ENCODE measurements at regions not wholly inside any gene's neighbourhood (a gene's known extent, or its start where the extent isn't known, plus 50 kb on each side); places are given as distances from the start of the nearest gene placed in this dataset.
"Not testable (repeated sequence)": the region's sequence is repeated elsewhere in the genome, so short reads cannot be mapped to it uniquely, and the experiment has no call there.

DNA sequence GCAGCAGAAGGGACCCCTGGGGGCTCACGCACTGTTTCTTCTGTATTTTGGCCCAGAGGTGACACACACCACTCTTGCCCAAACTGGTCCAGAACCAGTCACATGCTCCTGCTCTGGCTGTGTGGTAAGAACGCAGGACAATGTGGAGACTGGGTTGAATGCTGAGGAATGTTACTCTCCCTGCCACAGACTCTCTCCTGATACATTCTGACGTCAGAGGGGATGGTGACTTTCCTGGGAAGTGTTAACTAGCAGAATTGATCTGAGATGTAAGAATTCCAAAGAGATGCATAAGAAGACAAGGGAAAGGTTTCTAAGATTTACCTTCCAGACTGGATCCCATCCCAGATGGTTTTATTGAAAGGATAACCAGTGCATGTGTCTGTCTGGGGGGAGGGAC, 100.8 kb downstream of the ASB1 start:
- intact Hi-C loops (cut with micrococcal nuclease) = no loop called here
- no peaks in the 10 kb centered on the region for H3K4me1 Mint-ChIP-seq
- no peaks in the 10 kb centered on the region for H3K36me3 Mint-ChIP-seq (ENCODE audit: low read depth)
- H3K9me3 Mint-ChIP-seq = peaks cover 13% of the 10 kb centered on the region
- peaks cover 5% of the 10 kb centered on the region for H3K27me3 Mint-ChIP-seq
- DNase-seq = no peak
- no peak overlapping the region for H3K4me3 Mint-ChIP-seq
- no peak overlapping the region for H3K27ac Mint-ChIP-seq

DNA sequence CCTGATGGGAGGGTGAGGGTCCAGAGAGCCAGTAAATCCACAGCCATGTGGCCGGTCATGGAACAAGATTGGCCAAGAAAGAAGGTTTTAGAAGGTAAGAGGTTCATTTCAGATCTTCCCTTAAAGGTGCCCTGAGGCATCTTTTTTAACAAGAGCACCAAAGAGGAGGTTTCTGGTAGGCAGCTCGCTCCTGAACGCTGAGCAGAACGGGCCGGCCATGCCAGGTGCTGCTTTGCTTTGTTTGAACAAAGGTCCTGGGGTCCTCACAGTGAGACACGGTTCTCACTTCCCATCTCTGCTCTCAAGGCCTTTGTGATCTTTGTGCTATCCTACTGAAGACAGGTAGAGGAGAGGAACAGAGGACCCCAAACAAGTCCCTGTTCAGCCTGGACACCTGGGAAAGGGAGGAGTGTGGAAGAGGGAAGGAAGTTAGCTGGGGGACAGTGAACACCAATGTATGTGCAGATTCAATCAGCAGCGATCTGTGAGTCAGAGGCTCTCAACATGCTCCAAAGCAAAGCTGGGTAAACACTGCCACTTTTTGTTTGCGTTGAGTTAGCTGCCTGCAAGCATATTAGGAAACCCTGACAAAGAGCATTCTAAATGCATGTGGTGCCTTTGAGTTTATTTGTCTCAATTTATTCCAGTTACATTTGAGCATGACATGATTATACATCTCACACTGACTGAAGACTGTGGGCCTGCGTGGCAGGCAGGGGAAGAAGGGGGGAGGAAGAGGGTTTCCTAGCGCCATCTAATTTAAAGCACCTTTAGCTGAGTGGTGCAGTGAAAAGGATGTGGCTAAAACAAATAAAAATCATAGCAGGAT, 102.4 kb downstream of the ASB1 start:
- Mint-ChIP-seq H3K4me3 (no peak overlapping the region), H3K27me3 (peaks cover 5% of the 10 kb centered on the region), H3K9me3 (peaks cover 13% of the 10 kb centered on the region), H3K27ac (no peak overlapping the region), H3K4me1 (no peaks in the 10 kb centered on the region), H3K36me3 (ENCODE audit: low read depth) (no peaks in the 10 kb centered on the region)
- intact Hi-C loops (cut with micrococcal nuclease) = no loop called here
- no peak for DNase-seq

DNA sequence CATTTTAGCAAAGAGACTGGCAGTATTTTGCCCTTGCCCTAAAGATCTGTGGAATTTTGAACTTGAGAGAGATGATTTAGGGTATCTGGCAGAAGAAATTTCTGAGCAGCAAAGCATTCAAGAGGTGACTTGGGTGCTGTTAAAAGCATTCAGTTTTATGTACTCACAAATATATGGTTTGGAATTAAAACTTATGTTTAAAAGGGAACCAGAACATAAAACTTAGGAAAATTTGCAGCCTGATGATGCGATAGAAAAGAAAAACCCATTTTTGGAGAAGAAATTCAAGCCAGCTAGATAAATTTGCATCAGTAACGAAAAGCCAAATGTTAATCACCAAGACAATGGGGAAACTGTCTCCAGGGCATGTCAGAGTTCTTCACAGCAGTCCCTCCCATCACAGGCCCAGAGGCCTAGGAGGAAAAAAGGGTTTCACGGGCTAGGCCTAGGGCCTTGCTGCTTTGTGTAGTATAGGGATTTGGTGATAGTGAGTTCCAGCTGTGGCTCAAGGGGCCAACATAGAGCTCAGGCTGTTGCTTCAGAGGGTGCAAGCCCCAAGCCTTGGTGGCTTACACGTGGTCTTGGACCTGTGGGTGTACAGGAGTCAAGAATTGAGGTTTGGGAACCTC, 104.4 kb downstream of the ASB1 start:
- DNase-seq; H3K36me3 Mint-ChIP-seq (ENCODE audit: low read depth); H3K4me3 Mint-ChIP-seq; H3K4me1 Mint-ChIP-seq; H3K27ac Mint-ChIP-seq; H3K27me3 Mint-ChIP-seq; intact Hi-C loops (cut with micrococcal nuclease): not testable (repeated sequence)
- H3K9me3 Mint-ChIP-seq = peaks cover 13% of the 10 kb centered on the region

DNA sequence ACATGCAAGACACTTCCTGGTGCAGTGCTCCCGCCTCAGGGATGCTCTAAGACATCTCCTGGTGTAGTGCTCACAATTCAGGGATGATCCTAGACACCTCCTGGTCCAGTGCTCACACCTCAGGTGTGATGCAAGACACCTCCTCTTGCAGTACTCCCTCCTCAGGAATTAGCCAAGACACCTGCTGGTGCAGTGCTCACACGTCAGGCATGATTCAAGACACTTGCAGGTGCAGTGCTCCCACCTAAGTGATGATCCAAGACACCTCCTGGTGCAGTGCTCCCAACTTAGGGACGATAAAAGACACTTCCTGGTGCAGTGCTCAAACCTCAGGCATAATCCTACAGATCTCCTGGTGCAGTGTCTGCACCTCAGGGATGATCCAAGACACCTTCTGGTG, 117.0 kb downstream of the ASB1 start:
- H3K4me3 Mint-ChIP-seq; H3K27me3 Mint-ChIP-seq; H3K27ac Mint-ChIP-seq; H3K4me1 Mint-ChIP-seq; H3K36me3 Mint-ChIP-seq (ENCODE audit: low read depth); intact Hi-C loops (cut with micrococcal nuclease); DNase-seq: not testable (repeated sequence)
- peaks cover 12% of the 10 kb centered on the region for H3K9me3 Mint-ChIP-seq

DNA sequence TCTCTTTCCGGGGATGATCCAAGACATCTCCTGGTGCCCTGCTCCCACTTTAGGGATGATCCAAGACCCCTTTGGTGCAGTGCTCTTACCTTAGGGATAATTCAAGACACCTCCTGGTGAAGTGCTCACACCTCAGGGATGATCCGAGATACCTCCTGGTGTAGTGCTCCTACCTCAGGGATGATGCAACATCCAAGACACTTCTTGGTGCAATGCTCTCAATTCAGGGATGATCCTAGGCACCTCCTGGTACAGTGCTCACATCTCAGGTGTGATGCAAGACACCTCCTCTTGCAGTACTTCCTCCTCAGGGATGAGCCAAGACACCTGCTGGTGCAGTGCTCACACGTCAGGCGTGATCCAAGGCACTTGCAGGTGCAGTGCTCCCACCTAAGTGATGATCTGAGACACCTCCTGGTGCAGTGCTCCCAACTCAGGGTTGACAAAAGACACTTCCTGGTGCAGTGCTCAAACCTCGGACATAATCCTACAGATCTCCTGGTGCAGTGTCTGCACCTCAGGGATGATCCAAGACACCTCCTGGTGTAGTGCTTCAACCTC, 122.3 kb downstream of the ASB1 start:
- H3K36me3 Mint-ChIP-seq (ENCODE audit: low read depth) = no peaks in the 10 kb centered on the region
- no peak overlapping the region for H3K4me3 Mint-ChIP-seq
- H3K27ac Mint-ChIP-seq = no peak overlapping the region
- H3K4me1 Mint-ChIP-seq = no peaks in the 10 kb centered on the region
- no peak for DNase-seq
- intact Hi-C loops (cut with micrococcal nuclease) = no loop called here
- H3K27me3 Mint-ChIP-seq = no peaks in the 10 kb centered on the region
- no peaks in the 10 kb centered on the region for H3K9me3 Mint-ChIP-seq

DNA sequence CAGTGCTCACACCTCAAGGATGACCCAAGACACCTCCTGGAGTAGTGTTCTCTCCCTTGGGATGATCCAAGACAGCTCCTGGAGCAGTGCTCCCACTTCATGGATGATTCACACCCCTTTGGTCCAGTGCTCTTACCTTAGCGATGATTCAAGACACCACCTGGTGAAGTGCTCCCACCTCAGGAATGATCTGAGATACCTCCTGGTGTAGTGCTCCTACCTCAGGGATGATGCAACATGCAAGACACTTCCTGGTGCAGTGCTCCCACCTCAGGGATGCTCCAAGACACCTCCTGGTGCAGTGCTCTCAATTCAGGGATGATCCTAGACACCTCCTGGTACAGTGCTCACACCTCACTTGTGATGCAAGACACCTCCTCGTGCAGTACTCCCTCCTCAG, 123.1 kb downstream of the ASB1 start:
- no peak overlapping the region for H3K27ac Mint-ChIP-seq
- H3K9me3 Mint-ChIP-seq = no peaks in the 10 kb centered on the region
- DNase-seq = no peak
- H3K4me1 Mint-ChIP-seq = no peaks in the 10 kb centered on the region
- intact Hi-C loops (cut with micrococcal nuclease) = no loop called here
- H3K36me3 Mint-ChIP-seq (ENCODE audit: low read depth) = no peaks in the 10 kb centered on the region
- no peaks in the 10 kb centered on the region for H3K27me3 Mint-ChIP-seq
- no peak overlapping the region for H3K4me3 Mint-ChIP-seq

DNA sequence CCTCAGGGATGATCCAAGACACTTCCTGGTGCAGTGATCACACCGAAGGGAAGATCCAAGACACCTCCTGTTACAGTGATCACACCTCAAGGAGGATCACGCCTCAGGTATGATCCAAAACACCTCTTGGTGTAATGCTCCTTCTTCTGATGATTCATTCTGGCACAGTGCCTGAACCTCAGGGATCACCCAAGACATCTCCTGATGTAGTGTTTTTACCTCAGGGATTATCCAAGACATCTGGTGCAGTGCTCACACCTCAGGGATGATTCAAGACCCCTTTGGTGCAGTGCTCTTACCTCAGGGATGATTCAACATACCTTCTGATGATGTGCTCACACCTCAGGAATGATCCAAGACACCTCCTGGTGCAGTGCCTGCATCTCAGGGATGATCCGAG, 124.4 kb downstream of the ASB1 start:
- H3K4me1 Mint-ChIP-seq = no peaks in the 10 kb centered on the region
- H3K36me3 Mint-ChIP-seq (ENCODE audit: low read depth) = no peaks in the 10 kb centered on the region
- no peaks in the 10 kb centered on the region for H3K9me3 Mint-ChIP-seq
- no peak overlapping the region for H3K27ac Mint-ChIP-seq
- H3K4me3 Mint-ChIP-seq = no peak overlapping the region
- no peak for DNase-seq
- intact Hi-C loops (cut with micrococcal nuclease) = no loop called here
- H3K27me3 Mint-ChIP-seq = no peaks in the 10 kb centered on the region

DNA sequence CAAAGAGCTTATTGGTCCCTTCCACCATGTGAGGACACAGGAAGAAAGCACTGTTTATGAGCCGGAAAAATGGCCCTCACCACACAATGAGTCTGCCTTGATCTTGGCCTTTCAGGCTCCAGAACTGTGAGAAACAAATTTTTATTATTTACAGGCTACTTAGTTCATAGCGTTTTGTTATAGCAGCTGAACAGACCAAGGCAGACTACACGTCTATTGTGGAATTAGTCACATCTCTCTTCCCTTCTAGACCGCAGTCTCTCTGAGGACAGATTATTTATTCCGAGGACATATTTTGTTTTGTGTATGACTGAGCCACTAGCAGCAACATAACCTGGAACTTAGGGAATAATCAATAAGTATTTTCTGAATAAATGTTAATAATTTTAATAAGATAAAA, 125.5 kb downstream of the ASB1 start:
- Mint-ChIP-seq H3K27ac (no peak overlapping the region), H3K36me3 (ENCODE audit: low read depth) (no peaks in the 10 kb centered on the region), H3K27me3 (no peaks in the 10 kb centered on the region), H3K4me1 (no peaks in the 10 kb centered on the region), H3K4me3 (no peak overlapping the region), H3K9me3 (no peaks in the 10 kb centered on the region)
- intact Hi-C loops (cut with micrococcal nuclease) = no loop called here
- no peak for DNase-seq

DNA sequence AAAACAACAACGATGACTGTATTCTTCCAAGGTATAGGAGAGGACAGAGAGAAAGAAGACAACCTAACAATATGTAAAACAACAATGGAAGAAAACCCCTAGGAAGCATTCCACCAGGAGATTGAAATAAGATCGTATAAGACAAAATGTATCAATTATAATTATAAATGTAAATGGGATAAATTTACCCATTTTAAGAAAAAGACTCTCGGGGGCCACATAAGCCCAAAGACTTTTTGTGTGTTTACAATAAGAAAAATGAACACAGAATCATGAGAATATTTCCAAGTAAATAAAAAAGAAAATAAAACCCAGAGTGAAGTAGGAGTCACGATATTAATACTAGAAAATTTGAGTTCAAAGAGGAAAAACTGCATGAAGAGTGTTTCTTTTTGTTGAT, 126.4 kb downstream of the ASB1 start:
- Mint-ChIP-seq H3K36me3 (ENCODE audit: low read depth) (no peaks in the 10 kb centered on the region), H3K9me3 (no peaks in the 10 kb centered on the region), H3K4me1 (no peaks in the 10 kb centered on the region), H3K27me3 (no peaks in the 10 kb centered on the region), H3K4me3 (no peak overlapping the region), H3K27ac (no peak overlapping the region)
- intact Hi-C loops (cut with micrococcal nuclease) = no loop called here
- DNase-seq = no peak

DNA sequence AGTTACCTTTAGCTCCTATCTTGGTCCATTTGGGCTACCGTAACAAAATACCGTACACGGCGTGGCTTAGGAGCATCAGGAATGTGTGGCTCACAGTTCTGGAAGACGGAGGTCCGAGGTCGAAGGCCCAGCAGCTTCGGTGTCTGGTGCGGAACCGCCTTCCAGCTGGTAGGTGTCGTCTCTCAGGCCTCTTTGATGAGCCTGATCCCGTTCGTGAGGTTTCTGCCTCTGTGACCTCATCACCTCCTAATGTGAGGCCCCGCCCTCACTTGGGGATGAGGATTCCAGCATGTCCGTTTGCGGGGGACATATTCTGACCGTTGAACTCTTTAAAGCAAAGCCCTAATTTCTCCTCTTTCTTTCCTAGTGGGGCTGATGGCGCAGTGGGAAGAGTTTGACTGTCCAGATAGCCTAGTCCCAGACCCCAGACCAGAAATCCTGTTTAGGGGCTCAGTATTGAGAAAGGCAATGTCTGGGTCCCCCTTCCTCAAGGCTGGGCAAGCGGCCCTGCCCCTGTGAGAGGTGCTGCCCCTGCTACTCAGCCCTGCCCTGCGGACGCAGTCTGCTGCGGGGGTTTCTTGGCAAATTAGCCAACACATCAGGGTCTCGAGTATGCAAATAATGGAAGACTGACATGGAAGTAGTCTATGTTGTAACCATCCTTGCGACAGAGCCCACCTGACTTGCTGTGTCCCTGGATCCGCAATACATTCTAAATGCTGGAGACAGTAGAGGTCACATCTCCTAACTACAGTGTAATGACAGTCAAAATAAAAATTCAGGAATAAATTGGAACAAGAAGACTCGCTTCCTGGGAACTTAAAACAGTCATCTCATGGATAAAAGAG, 128.0 kb downstream of the ASB1 start:
- Mint-ChIP-seq H3K27me3 (no peaks in the 10 kb centered on the region), H3K9me3 (no peaks in the 10 kb centered on the region), H3K4me3 (no peak overlapping the region), H3K36me3 (ENCODE audit: low read depth) (no peaks in the 10 kb centered on the region), H3K27ac (no peak overlapping the region), H3K4me1 (no peaks in the 10 kb centered on the region)
- intact Hi-C loops (cut with micrococcal nuclease) = no loop called here
- DNase-seq = no peak

DNA sequence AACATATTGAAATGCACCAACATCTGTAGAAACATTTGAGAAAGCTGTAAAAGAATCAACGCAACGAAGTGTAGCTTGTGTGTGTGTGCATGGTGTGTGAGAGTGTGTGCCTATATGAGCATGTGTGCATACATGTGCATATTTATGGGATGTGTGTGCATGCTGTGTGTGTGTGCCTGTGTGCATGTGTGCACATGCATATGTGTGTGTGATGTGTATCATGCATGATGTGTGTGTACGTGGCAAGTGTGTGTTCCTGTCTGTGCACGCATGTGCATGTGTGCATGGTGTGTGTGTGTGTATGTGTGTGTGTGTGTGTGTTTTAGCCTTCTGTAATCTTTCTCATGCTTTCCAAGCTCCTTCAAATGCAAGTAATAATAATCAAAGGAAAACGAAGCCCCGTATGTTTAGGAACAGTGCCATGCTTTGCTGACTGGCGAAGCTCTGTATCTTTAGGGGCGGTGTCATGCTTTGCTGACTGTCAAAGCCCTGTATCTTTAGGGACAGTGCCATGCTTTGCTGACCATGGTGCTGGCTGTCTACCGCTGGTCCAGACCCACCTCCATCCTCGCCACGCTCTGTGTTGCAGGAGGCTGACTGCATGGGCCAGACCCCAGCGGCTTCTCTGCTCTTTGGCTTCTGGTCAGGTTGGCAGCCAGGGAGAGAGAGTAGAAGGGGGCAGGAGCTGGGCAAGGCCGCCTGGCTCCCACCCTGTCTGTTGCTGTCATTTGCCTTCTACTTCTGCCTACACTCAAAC, 129.2 kb downstream of the ASB1 start:
- DNase-seq = no peak
- Mint-ChIP-seq H3K36me3 (ENCODE audit: low read depth) (no peaks in the 10 kb centered on the region), H3K4me1 (no peaks in the 10 kb centered on the region), H3K27ac (no peak overlapping the region), H3K27me3 (no peaks in the 10 kb centered on the region), H3K4me3 (no peak overlapping the region), H3K9me3 (no peaks in the 10 kb centered on the region)
- intact Hi-C loops (cut with micrococcal nuclease) = no loop called here

DNA sequence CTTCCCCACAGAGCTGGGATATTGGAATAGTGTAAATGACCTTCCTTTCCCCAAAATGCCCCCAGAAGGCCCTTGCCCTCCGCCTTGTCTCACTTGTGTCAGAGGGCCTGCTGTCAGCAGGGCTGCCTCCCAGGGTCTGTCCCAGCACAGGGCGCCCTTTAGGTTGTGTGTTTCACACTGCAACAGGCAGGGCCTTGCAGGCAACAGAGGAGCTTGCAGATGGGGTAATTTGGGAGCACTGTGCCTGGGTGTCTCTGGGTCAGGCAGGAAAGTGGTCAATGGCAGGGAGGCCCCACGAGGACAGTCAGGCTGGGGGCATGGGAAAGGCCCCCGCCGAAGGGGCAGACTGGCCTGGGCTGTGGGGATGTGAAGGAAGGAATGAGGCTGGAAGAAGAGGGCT, 130.7 kb downstream of the ASB1 start:
- no peaks in the 10 kb centered on the region for H3K27me3 Mint-ChIP-seq
- no peaks in the 10 kb centered on the region for H3K4me1 Mint-ChIP-seq
- intact Hi-C loops (cut with micrococcal nuclease) = no loop called here
- H3K36me3 Mint-ChIP-seq (ENCODE audit: low read depth) = no peaks in the 10 kb centered on the region
- no peak overlapping the region for H3K27ac Mint-ChIP-seq
- no peak overlapping the region for H3K4me3 Mint-ChIP-seq
- no peak for DNase-seq
- no peaks in the 10 kb centered on the region for H3K9me3 Mint-ChIP-seq

DNA sequence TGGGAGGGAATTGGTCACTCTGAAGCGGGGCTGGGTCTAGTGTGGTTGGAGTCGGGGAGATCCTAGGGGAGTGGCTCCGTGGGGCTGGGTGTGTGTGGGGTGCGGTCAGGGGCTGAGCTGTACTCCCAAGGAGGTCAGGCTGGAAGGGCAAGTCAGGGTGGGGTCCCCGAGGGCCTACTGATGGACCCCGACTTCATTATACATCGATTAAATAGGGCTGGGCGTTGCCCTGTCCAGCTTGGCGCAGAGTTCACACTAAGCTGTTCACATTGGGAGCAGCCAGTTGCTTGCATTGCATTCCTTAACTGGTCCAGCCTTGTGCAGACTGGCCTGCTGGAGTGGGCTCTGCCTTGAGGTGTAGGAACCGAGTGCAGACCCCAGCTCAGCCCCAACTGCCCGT, 131.2 kb downstream of the ASB1 start:
- no peak for DNase-seq
- no peaks in the 10 kb centered on the region for H3K36me3 Mint-ChIP-seq (ENCODE audit: low read depth)
- no peak overlapping the region for H3K27ac Mint-ChIP-seq
- H3K4me1 Mint-ChIP-seq = no peaks in the 10 kb centered on the region
- no peaks in the 10 kb centered on the region for H3K27me3 Mint-ChIP-seq
- no peak overlapping the region for H3K4me3 Mint-ChIP-seq
- intact Hi-C loops (cut with micrococcal nuclease) = no loop called here
- H3K9me3 Mint-ChIP-seq = no peaks in the 10 kb centered on the region
